GM12874 (cell line): ENCODE measurements at regions not wholly inside any gene's neighbourhood (a gene's known extent, or its start where the extent isn't known, plus 50 kb on each side); places are given as distances from the start of the nearest gene placed in this dataset.

ENCODE experiments used
- TF ChIP-seq, protein P1 (sequence below): IDR thresholded peaks from 2 replicates; pipeline ENCODE4 v1.5.1; 2011; ENCODE audit warnings: low read depth, mild to moderate bottlenecking, control low read depth, low read length, moderate library complexity; ENCODE audit not compliant: insufficient read depth

DNA sequence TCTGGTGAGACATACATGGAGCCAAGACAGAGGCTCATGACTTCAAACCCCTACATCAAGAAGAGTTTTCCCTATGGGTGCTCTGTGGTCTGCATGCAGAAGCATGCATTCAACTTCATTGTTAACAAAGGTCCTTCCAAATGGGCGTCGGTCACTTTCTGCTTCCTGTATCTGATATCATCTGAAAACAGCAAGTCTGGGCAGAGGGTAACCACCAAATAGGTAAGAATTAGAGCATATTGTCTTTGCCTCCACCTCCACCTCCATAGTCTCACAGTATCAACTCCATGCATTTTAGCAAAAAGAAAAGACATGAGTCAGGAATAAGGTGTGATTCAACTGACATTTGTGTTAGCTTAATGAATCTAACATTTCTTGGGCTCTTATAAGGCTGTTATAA, 462.9 kb downstream of the DMRT2 start:
- TF ChIP-seq, protein P1, sequence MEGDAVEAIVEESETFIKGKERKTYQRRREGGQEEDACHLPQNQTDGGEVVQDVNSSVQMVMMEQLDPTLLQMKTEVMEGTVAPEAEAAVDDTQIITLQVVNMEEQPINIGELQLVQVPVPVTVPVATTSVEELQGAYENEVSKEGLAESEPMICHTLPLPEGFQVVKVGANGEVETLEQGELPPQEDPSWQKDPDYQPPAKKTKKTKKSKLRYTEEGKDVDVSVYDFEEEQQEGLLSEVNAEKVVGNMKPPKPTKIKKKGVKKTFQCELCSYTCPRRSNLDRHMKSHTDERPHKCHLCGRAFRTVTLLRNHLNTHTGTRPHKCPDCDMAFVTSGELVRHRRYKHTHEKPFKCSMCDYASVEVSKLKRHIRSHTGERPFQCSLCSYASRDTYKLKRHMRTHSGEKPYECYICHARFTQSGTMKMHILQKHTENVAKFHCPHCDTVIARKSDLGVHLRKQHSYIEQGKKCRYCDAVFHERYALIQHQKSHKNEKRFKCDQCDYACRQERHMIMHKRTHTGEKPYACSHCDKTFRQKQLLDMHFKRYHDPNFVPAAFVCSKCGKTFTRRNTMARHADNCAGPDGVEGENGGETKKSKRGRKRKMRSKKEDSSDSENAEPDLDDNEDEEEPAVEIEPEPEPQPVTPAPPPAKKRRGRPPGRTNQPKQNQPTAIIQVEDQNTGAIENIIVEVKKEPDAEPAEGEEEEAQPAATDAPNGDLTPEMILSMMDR, result no peak

DNA sequence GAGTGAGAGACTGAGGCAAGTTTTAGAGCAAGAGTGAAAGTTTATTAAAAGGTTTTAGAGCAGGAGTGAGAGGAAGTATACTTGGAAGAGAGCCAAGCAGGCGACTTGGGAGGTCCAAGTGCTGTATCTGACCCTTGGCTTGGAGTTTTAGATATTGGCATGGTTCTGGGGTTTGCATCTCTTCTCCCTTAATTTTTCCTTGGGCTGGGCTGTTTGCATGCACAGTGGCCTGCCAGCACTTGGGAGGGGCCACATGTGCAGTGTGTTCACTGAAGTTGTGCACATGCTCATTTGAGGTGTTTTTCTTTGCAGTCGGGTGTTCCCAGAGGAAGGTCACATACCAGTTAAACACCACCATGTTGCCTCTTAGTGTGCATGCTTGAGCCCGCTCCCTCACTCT, 464.1 kb downstream of the DMRT2 start:
- TF ChIP-seq, protein P1, result no peak

DNA sequence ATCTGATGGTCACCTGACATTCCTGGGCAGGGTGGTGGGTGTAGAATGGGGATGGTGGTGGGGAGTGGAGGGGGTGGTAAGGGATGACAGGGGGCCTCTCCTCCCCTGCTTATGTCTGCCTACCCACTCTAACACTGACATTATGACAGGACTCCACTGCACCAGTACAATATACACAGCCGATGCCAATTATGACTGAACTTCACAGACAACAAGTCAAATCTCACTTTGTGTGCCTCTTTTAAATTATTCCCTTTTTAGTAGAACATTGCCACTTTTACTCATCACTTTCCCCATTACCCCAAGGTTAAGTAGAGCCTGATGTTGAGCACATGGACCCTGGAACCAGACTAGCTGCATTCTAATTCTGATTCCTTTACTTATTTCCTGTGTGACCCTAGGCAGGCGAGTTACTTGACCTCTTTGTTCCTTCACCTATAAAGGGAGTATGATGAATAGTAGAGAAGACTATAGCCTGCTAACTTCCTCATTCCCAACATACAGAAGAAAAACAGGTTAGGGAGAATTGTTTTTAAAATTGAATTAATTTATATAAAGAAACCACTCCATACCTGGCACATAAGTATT, 464.7 kb downstream of the DMRT2 start:
- TF ChIP-seq, protein P1, result no peak

DNA sequence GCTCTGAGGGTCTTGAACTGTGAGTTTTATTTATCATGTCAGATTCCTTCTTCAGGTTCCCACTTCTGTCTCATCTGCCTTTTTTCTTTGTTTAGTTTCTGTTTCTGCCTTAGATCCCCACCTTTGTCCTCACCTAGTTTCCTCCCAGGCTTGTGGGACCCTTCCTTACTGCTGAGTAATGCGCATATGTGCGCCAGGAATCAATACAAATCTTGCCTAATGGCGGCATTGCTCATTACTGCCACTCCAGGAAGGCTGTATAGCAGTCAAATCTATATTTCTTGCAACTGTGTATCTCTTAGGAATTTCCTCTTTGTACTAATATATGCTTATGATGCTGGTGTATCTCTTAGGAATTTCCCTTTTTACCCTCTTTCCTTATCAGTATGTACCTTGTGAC, 465.4 kb downstream of the DMRT2 start:
- TF ChIP-seq, protein P1, result no peak

DNA sequence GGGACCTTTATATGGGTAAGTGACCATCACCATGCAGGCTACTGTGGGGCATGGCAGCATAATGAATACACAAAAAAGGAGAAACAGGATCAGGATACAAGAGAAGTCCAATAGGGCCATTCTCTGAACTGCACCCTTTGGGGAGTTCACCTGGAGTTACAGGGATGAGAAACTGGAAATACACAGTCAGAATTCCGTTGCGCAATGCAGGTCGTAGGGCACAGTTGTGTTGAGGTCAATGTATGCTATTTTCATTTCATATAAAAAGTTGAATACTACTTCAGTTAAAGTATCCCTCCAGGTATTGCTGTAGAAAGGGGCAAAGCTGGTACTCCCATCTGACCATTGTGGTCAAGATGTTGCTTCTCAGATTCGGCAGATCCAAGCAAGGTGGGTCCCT, 471.4 kb downstream of the DMRT2 start:
- TF ChIP-seq, protein P1, result no peak

DNA sequence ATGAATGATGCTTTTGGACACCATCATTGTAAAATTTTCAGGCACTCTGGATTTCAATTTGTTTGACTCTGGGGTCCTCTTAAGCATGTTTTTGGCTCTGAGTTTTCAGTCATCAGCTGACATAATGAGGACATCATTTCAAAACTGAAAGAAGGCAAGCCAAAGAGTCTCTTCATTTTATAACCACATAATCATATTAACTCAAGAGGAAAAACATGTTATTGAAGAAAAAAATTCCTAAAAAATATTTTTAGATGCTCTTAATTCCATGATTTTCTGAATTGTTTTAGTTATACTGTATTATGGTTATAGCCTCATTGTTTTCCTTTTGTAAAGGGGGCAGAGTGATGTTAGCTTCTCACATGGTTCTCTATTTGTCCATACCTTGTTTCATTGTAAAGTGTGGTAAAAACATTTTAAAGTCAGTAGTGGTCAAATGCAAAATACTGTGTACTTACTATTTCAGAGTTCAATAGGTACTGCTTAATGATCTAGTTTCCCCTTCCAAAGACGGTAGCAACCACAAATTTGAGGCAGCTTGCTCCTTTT, 472.1 kb downstream of the DMRT2 start:
- TF ChIP-seq, protein P1, result no peak

DNA sequence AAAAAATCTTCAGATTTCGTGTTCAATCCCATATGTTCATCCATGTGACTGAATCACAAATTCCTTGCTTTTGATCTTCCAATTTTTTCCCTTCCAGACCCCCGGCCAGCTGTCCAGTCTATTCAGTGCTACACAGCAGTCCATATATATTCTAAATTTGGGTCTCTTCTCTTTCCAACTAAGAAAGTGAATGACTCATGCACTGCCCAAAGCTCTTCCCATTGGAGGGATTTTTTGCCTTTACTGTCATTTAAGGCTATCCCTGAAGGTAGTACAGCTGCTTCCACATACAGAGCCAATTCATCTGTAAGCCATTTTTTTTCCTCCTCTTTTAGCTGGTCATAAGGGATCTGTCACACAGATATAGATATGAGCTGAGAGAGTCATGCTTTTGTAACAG, 478.3 kb downstream of the DMRT2 start:
- TF ChIP-seq, protein P1, result no peak

DNA sequence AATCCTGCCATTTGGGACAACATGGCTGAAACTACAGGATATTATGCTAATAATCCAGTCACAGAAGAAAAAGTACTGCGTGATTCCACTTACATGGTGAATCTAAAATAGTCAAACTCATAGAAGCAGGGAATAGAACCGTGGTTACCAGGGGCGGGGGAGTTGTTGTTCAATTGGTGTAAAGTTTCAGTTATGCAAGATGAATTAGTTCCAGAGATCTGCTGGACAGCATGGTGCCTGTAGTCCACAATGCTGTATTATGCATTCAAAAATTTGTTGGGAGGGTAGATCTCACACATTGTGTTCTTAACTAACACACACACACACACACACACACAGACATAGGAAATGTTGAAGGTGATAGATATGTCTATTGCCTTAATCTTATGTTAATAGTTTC, 480.5 kb downstream of the DMRT2 start:
- TF ChIP-seq, protein P1, result no peak
